CD14-positive monocyte (primary cell): ENCODE measurements at regions not wholly inside any gene's neighbourhood (a gene's known extent, or its start where the extent isn't known, plus 50 kb on each side); places are given as distances from the start of the nearest gene placed in this dataset.

Experiments
- DNase-seq, 3 donors: peaks; one replicate each; pipeline ENCODE4 v3.0.0-alpha.2; 2011 to 2022
- H2AFZ ChIP-seq: 2 replicates; pipeline ENCODE4 v1.6.0; 2012; ENCODE audit warnings: mild to moderate bottlenecking, low read depth, low read length, inconsistent platforms; ENCODE audit not compliant: insufficient read depth, poor library complexity, severe bottlenecking
- H3K27ac ChIP-seq, 2 donors: 1 replicate in 1 of 2; 2 replicates in 1 of 2; pipeline ENCODE4 v1.5.1; 2012 to 2013; ENCODE audit warnings: low read length in 2 of 2, control low read depth in 1 of 2, inconsistent platforms in 1 of 2, low read depth in 1 of 2, mild to moderate bottlenecking in 1 of 2
- H3K27me3 ChIP-seq, 2 donors: one replicate each; pipeline versions ENCODE4 v1.6.0 to v1.6.1; 2011 to 2013; ENCODE audit warnings: low read length in 2 of 2; ENCODE audit not compliant: control insufficient read depth in 2 of 2, insufficient read depth in 2 of 2
- H3K36me3 ChIP-seq, 2 donors: replicated peaks in 1 of 2; 1 replicate in 1 of 2; 2 replicates in 1 of 2; pipeline versions ENCODE4 v1.5.1 to v1.6.1; 2012 to 2013; ENCODE audit warnings: low read length in 2 of 2, control low read depth in 1 of 2, inconsistent platforms in 1 of 2, mild to moderate bottlenecking in 1 of 2; ENCODE audit not compliant: insufficient read depth in 2 of 2, control insufficient read depth in 1 of 2
- H3K4me1 ChIP-seq, 2 donors: 1 replicate in 1 of 2; 2 replicates in 1 of 2; pipeline versions ENCODE4 v1.5.1 to v1.6.1; 2012 to 2013; ENCODE audit warnings: low read length in 2 of 2, control low read depth in 1 of 2, inconsistent platforms in 1 of 2, mild to moderate bottlenecking in 1 of 2, moderate library complexity in 1 of 2; ENCODE audit not compliant: insufficient read depth in 2 of 2, control insufficient read depth in 1 of 2
- H3K4me2 ChIP-seq: replicated peaks from 2 replicates; pipeline ENCODE3; 2012; ENCODE audit warnings: low read length, moderate library complexity, mild to moderate bottlenecking; ENCODE audit not compliant: poor library complexity, severe bottlenecking; ENCODE audit errors: extremely low read depth
- H3K4me3 ChIP-seq, 3 experiments: fragments of 200-600 bp in 1 of 3; sonication (generic) in 1 of 3; replicated peaks in 1 of 3; 1 replicate in 2 of 3; 2 replicates in 1 of 3; pipeline ENCODE4 v1.5.1; 2011 to 2013; ENCODE audit warnings: low read length in 3 of 3, mild to moderate bottlenecking in 3 of 3, control low read depth in 2 of 3, low read depth in 2 of 3, inconsistent platforms in 1 of 3, moderate library complexity in 1 of 3
- H3K79me2 ChIP-seq: 2 replicates; pipeline ENCODE4 v1.6.0; 2012; ENCODE audit warnings: mild to moderate bottlenecking, control low read depth, inconsistent platforms, low read length, moderate library complexity; ENCODE audit not compliant: insufficient read depth
- H3K9ac ChIP-seq: 2 replicates; pipeline ENCODE4 v1.6.0; 2017; ENCODE audit warnings: low read length, mild to moderate bottlenecking; ENCODE audit not compliant: insufficient read depth, poor library complexity, severe bottlenecking
- H3K9me3 ChIP-seq, 2 donors: replicated peaks in 1 of 2; 1 replicate in 1 of 2; 2 replicates in 1 of 2; pipeline versions ENCODE4 v1.5.1 to v1.6.1; 2012 to 2013; ENCODE audit warnings: low read length in 2 of 2, control low read depth in 1 of 2; ENCODE audit not compliant: control insufficient read depth in 1 of 2, insufficient read depth in 1 of 2
- H4K20me1 ChIP-seq: 2 replicates; pipeline ENCODE4 v1.6.0; 2012; ENCODE audit warnings: mild to moderate bottlenecking, low read length, control low read depth, moderate library complexity; ENCODE audit not compliant: insufficient read depth
- H3K27ac Mint-ChIP-seq, 7 donors: one replicate each; pipeline ENCODE4 v1.8.0; 2020; ENCODE audit warnings: mild to moderate bottlenecking in 7 of 7, mixed read lengths in 7 of 7, moderate library complexity in 6 of 7, inconsistent platforms in 2 of 7
- H3K27me3 Mint-ChIP-seq, 3 donors: one replicate each; pipeline ENCODE4 v1.8.0; 2021 to 2022; ENCODE audit warnings: low read depth in 3 of 3, mild to moderate bottlenecking in 3 of 3, mixed read lengths in 3 of 3, moderate library complexity in 3 of 3, inconsistent platforms in 1 of 3
- H3K36me3 Mint-ChIP-seq, 2 donors: one replicate each; pipeline ENCODE4 v1.8.0; 2020; ENCODE audit warnings: mixed read lengths in 2 of 2, inconsistent platforms in 1 of 2, mild to moderate bottlenecking in 1 of 2
- H3K4me1 Mint-ChIP-seq: one replicate; pipeline ENCODE4 v1.8.0; 2020; ENCODE audit warnings: mild to moderate bottlenecking, mixed read lengths
- H3K4me3 Mint-ChIP-seq, 2 donors: one replicate each; pipeline ENCODE4 v1.8.0; 2020; ENCODE audit warnings: mild to moderate bottlenecking in 2 of 2, mixed read lengths in 2 of 2, moderate library complexity in 1 of 2
- H3K9me3 Mint-ChIP-seq, 7 donors: one replicate each; pipeline ENCODE4 v1.8.0; 2020 to 2022; ENCODE audit warnings: mixed read lengths in 7 of 7, mild to moderate bottlenecking in 6 of 7, moderate library complexity in 6 of 7, inconsistent platforms in 2 of 7
- WGBS: methylation state at CpG from one replicate; pipeline ENCODE4 v1.1.5; 2013; ENCODE audit warnings: missing lambda C conversion rate; ENCODE audit not compliant: insufficient coverage; 5-methylcytosine and 5-hydroxymethylcytosine counted together
- intact Hi-C, 2 donors: fragments of 100-400 bp; cut with micrococcal nuclease; formaldehyde crosslinking; loops; one replicate each; pipeline versions ENCODE4 v1.15.0 to v1.15.1; 2023
- TF ChIP-seq, protein P1 (sequence below): fragments of 200-600 bp; IDR thresholded peaks from one replicate; pipeline ENCODE4 v1.8.0; 2022; ENCODE audit warnings: antibody characterized with exemption, mild to moderate bottlenecking

DNA sequence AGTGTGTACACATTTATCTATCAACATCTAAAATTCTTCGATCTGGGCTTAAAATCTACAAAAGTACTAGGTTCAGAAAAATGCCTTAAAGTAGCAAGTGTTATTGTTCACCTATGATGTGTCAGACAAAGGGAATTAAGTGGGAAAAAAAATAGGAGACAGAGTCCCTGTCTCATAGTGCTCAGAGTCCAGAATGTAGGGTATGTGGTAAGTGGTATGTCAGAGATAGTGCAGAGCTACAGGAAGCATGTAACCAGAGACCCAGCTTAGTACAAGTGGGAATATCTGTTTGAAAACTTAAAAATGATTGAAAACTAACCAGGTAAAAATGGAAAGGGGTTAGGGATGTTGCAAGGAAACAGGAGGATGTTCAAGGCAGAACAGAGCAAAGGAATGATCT is 482.8 kb downstream of the ELAVL2 start:
- TF ChIP-seq, protein P1, sequence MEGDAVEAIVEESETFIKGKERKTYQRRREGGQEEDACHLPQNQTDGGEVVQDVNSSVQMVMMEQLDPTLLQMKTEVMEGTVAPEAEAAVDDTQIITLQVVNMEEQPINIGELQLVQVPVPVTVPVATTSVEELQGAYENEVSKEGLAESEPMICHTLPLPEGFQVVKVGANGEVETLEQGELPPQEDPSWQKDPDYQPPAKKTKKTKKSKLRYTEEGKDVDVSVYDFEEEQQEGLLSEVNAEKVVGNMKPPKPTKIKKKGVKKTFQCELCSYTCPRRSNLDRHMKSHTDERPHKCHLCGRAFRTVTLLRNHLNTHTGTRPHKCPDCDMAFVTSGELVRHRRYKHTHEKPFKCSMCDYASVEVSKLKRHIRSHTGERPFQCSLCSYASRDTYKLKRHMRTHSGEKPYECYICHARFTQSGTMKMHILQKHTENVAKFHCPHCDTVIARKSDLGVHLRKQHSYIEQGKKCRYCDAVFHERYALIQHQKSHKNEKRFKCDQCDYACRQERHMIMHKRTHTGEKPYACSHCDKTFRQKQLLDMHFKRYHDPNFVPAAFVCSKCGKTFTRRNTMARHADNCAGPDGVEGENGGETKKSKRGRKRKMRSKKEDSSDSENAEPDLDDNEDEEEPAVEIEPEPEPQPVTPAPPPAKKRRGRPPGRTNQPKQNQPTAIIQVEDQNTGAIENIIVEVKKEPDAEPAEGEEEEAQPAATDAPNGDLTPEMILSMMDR, result no peak
- H3K4me3 Mint-ChIP-seq, result no peak overlapping the region
- Histone ChIP-seq H3K36me3 (no peaks in the 10 kb centered on the region), H3K27ac (no peak overlapping the region), H3K27me3 (no peaks in the 10 kb centered on the region), H3K4me2 (no peak overlapping the region), H3K4me1 (no peaks in the 10 kb centered on the region), H3K9me3 (no peaks in the 10 kb centered on the region), H3K79me2 (no peaks in the 10 kb centered on the region), H4K20me1 (no peaks in the 10 kb centered on the region), H2AFZ (no peak overlapping the region), H3K4me3 (no peak overlapping the region), H3K9ac (no peak overlapping the region)
- H3K27ac Mint-ChIP-seq, result no peak overlapping the region
- H3K36me3 Mint-ChIP-seq, result no peaks in the 10 kb centered on the region
- H3K9me3 Mint-ChIP-seq, result peaks cover 0 to 6% (median 0%) of the 10 kb centered on the region in 7 donors
- no peak for DNase-seq
- intact Hi-C loops, result no loop called here
- no CpG with 5 or more reads among the region's 1 CpG for WGBS
- no peaks in the 10 kb centered on the region for H3K27me3 Mint-ChIP-seq
- H3K4me1 Mint-ChIP-seq, result no peaks in the 10 kb centered on the region

DNA sequence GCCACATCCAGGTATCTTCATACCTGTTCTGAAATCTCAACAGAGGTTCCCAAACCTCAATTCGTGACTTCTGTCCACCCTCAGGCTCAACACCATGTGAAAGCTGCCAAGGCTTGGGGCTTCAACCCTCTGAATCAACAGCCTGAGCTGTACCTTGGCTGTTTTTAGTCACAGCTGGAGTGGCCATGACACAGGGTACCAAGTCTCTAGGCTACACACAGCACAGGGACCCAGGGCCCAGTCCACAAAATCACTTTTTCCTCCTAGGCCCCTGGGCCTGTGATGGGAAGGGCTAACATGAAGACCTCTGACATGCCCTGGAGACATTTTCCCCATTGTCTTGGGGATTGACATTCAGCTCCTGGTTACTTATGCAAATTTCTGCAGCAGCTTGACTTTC is 464.9 kb downstream of the ELAVL2 start:
- H3K9me3 ChIP-seq, result peaks cover 25 to 30% of the 10 kb centered on the region in 2 donors
- no peak for DNase-seq
- intact Hi-C loops, result no loop called here
- H3K4me3 Mint-ChIP-seq, result no peak overlapping the region
- H4K20me1 ChIP-seq, result no peaks in the 10 kb centered on the region
- WGBS, result 80% methylated on average over 1 of the region's 1 CpG
- TF ChIP-seq, protein P1, result no peak
- no peaks in the 10 kb centered on the region for H3K4me1 ChIP-seq
- H3K4me2 ChIP-seq, result no peak overlapping the region
- no peaks in the 10 kb centered on the region for H3K27me3 Mint-ChIP-seq
- H3K27ac ChIP-seq, result no peak overlapping the region
- peaks cover 3 to 26% (median 10%) of the 10 kb centered on the region in 7 donors for H3K9me3 Mint-ChIP-seq
- no peak overlapping the region for H3K27ac Mint-ChIP-seq
- H3K9ac ChIP-seq, result no peak overlapping the region
- H2AFZ ChIP-seq, result no peak overlapping the region
- no peak overlapping the region for H3K4me3 ChIP-seq
- H3K36me3 Mint-ChIP-seq, result no peaks in the 10 kb centered on the region
- no peaks in the 10 kb centered on the region for H3K27me3 ChIP-seq
- H3K4me1 Mint-ChIP-seq, result no peaks in the 10 kb centered on the region
- no peaks in the 10 kb centered on the region for H3K79me2 ChIP-seq
- no peaks in the 10 kb centered on the region for H3K36me3 ChIP-seq
